Effector memory CD4-positive, alpha-beta T cell (primary cell): ENCODE measurements at regions not wholly inside any gene's neighbourhood (a gene's known extent, or its start where the extent isn't known, plus 50 kb on each side); places are given as distances from the start of the nearest gene placed in this dataset.

ENCODE experiments used
- DNase-seq, 3 donors: peaks; one replicate each; pipeline ENCODE4 v3.0.0-alpha.2; 2020
- H3K27ac ChIP-seq: 2 replicates; pipeline ENCODE4 v1.7.0; 2013; ENCODE audit warnings: mild to moderate bottlenecking, low read length, moderate library complexity; ENCODE audit not compliant: insufficient read depth, poor library complexity, severe bottlenecking
- H3K27me3 ChIP-seq: replicated peaks from 2 replicates; pipeline ENCODE4 v1.7.0; 2013; ENCODE audit warnings: mild to moderate bottlenecking, low read length; ENCODE audit not compliant: insufficient read depth, control insufficient read depth, poor library complexity, severe bottlenecking
- H3K36me3 ChIP-seq: 2 replicates; pipeline ENCODE4 v1.7.0; 2013; ENCODE audit warnings: mild to moderate bottlenecking, low read length, moderate library complexity; ENCODE audit not compliant: control insufficient read depth, insufficient read depth
- H3K4me1 ChIP-seq: 2 replicates; pipeline ENCODE4 v1.7.0; 2013; ENCODE audit warnings: low read length, mild to moderate bottlenecking; ENCODE audit not compliant: control insufficient read depth, insufficient read depth, poor library complexity, severe bottlenecking
- H3K4me3 ChIP-seq: 2 replicates; pipeline ENCODE4 v1.7.0; 2013; ENCODE audit warnings: low read length, low read depth, mild to moderate bottlenecking; ENCODE audit not compliant: insufficient read depth, poor library complexity, severe bottlenecking
- H3K9me3 ChIP-seq: 2 replicates; pipeline ENCODE4 v1.7.0; 2013; ENCODE audit warnings: mild to moderate bottlenecking, low read length, moderate library complexity; ENCODE audit not compliant: control insufficient read depth

DNA sequence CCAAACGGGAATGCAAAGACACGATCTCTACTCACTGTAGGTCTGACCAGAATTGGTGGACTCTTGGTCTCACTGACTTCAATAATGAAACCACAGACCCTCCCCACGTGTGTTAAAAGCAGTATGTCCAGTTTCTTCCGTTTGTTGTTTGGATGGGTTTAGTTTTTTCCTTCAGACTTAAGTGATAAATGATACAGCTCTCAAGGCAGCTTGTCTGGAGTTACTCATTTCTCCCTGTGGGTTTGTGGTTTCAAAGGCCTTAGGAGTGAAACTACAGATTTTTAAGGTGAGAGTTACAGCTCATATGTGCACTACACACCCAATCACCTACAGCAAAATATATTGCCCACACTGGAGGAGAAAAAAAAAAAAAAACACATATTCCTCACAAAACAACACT lies 86.7 kb upstream of the STMND1 start:
- H3K27ac ChIP-seq = no peak overlapping the region
- no peaks in the 10 kb centered on the region for H3K4me1 ChIP-seq
- no peak overlapping the region for H3K4me3 ChIP-seq
- H3K9me3 ChIP-seq = no peaks in the 10 kb centered on the region
- DNase-seq = no peak
- H3K27me3 ChIP-seq = peaks cover 2% of the 10 kb centered on the region
- no peaks in the 10 kb centered on the region for H3K36me3 ChIP-seq

DNA sequence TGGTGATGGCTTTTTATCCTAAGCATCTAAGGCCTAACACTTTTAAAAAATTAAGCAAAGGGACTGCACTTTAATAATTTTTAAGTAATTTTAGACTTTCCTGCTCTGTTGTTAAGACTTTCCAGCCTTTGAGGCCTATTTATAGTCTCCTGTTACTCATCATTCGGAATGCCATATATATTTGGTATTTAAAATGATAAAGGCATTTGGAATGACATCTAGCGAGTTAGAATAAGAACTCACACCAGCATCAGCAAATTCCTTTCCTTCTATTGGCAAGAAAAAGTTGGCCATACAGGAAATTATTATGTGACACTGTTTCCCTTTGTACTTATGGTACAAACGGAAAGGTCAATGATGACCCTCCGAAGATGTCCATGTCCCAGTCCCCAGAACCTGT lies 88.1 kb upstream of the STMND1 start:
- DNase-seq = no peak
- Histone ChIP-seq H3K36me3 (no peaks in the 10 kb centered on the region), H3K27ac (no peak overlapping the region), H3K9me3 (no peaks in the 10 kb centered on the region), H3K27me3 (peaks cover 2% of the 10 kb centered on the region), H3K4me1 (no peaks in the 10 kb centered on the region), H3K4me3 (no peak overlapping the region)

DNA sequence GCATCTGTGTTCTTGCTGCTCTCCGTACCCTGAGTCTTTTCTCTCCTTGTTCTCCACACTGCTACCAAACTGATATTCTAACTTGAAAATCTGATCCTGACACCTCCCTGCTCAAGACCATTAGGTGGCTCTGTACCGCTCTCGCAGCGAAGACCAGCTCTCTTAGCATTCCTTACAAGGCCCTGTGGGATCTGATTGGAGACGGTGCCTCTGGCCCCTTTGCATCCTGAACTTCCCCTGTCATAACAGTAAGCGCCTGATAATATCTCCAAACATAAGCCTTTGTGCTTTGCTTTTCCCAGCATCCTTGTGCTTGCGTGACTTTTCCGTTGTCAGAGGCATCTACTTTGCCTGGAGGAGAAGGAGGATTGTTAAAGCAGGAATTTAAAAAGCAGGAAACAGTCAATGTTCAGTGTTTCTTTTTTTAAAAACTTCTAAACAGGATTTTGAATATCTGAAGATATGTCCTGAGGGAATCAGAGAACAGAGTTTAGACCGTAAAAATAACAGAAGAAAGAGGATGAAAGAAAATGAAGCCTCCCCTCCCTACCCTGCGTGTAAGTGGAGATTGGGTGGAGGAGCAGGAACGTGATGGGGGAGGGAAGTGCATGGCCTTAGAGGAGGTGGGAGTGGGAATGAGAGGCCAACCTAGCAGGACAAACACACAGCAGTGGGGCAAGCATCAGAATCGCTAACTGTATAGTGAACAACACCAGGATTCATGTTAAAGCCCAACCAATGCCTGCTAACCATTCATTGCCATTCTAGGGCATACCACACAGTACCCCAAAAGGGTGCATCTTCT lies 89.2 kb upstream of the STMND1 start:
- H3K9me3 ChIP-seq = no peaks in the 10 kb centered on the region
- DNase-seq = no peak
- H3K27ac ChIP-seq = no peak overlapping the region
- H3K36me3 ChIP-seq = no peaks in the 10 kb centered on the region
- H3K27me3 ChIP-seq = peaks cover 2% of the 10 kb centered on the region
- H3K4me1 ChIP-seq = no peaks in the 10 kb centered on the region
- no peak overlapping the region for H3K4me3 ChIP-seq

DNA sequence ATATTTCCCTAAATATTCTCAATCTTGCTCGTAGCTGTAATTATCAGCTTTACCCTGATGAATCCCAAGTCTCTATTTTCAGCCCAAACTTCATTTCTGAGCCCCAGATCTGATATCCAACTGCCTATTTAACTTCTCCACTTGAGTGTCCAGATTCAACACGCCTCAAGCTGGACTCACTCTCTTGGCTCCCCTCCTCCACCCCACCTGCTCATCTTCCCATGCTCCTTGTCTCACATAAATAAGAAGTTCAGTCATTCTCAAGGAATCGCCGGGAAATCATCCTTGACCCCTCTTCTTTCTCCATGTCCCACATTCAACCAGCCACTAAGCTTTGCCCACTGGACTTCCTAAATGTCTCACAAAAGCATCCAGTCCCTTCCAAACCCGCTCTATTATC lies 89.9 kb upstream of the STMND1 start:
- Histone ChIP-seq H3K36me3 (no peaks in the 10 kb centered on the region), H3K4me1 (no peaks in the 10 kb centered on the region), H3K27me3 (peaks cover 2% of the 10 kb centered on the region), H3K9me3 (no peaks in the 10 kb centered on the region), H3K27ac (no peak overlapping the region), H3K4me3 (no peak overlapping the region)
- DNase-seq = no peak

DNA sequence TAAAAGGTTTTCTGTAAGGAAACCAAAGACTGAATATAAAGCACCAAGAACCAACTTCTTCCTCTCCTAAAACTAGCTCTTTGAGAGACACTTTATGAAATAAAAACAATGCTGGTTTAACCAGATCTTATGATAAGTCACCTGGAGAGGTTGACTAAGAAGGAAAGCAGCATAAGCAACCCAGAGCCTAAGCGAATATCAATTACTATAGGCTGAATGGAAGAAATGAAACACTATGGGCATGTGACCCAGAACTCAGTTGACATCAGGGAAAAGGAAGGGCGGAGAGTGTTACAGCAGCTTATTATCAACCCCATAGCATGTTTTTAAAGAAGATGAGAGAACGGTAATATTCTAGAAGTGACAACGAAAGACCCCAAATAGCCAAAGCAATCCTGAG lies 94.1 kb upstream of the STMND1 start:
- Histone ChIP-seq H3K27me3 (peaks cover 2% of the 10 kb centered on the region), H3K36me3 (no peaks in the 10 kb centered on the region), H3K9me3 (no peaks in the 10 kb centered on the region), H3K27ac (no peak overlapping the region), H3K4me1 (no peaks in the 10 kb centered on the region), H3K4me3 (no peak overlapping the region)
- no peak for DNase-seq

DNA sequence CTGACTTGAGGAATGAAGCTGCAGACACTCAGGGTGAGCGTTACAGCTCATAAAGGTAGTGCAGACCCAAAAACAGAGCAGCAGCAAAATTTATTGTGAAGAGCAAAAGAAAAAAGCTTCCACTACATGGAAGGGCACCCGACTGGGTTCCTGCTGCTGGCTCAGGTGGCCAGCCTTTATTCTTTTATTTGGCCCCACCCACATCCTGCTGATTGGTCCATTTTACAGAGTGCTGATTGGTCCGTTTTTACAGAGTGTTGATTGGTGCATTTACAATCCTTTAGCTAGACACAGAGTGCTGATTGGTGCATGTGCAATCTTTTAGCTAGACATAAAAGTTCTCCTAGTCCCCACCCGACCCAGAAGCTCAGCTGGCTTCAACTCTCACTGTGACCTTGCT lies 95.3 kb upstream of the STMND1 start:
- H3K36me3 ChIP-seq = no peaks in the 10 kb centered on the region
- H3K27ac ChIP-seq = no peak overlapping the region
- DNase-seq = no peak
- peaks cover 2% of the 10 kb centered on the region for H3K27me3 ChIP-seq
- H3K4me1 ChIP-seq = no peaks in the 10 kb centered on the region
- H3K4me3 ChIP-seq = no peak overlapping the region
- no peaks in the 10 kb centered on the region for H3K9me3 ChIP-seq

DNA sequence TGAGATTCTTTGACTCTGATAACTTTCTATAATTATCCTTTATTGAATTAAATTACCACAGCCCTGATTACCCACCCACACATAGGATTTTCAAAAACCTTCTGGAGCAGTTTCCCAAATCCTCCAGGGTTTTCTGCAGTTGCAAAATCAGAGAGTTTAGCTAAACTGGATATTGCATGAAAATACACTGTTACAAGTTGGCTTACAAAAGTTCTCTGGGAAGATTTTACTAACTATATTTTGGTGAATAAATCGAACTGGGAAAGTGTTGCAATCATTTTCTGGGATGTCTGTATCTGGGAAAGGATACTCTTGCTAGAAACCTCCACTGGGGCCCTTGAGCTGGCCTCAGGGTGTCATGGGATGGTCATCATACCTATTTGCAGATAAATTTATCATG lies 97.6 kb upstream of the STMND1 start:
- Histone ChIP-seq H3K4me1 (no peaks in the 10 kb centered on the region), H3K36me3 (no peaks in the 10 kb centered on the region), H3K4me3 (no peak overlapping the region), H3K27me3 (peaks cover 2% of the 10 kb centered on the region), H3K27ac (no peak overlapping the region), H3K9me3 (no peaks in the 10 kb centered on the region)
- DNase-seq = no peak

DNA sequence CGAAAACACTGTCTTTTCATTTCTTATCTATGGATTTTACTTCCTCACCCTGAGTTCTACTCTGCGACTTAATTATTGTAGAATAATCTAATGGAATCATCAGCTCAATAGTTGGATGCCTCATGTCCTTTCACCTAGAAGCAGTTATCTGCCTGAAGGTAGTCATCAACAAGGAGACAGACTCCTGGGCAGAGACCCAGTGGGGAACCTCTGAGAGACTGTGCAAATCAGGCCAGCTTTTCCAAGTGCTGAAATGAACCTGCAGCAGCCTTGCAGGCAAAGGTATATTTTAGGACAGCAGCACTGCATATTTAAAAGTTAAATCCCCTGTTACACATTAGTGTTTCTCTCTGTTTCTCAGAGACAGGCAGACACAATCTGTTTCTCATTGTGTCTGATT lies 99.7 kb upstream of the STMND1 start:
- Histone ChIP-seq H3K27ac (no peak overlapping the region), H3K27me3 (no peaks in the 10 kb centered on the region), H3K9me3 (no peaks in the 10 kb centered on the region), H3K36me3 (no peaks in the 10 kb centered on the region), H3K4me1 (no peaks in the 10 kb centered on the region), H3K4me3 (no peak overlapping the region)
- no peak for DNase-seq

DNA sequence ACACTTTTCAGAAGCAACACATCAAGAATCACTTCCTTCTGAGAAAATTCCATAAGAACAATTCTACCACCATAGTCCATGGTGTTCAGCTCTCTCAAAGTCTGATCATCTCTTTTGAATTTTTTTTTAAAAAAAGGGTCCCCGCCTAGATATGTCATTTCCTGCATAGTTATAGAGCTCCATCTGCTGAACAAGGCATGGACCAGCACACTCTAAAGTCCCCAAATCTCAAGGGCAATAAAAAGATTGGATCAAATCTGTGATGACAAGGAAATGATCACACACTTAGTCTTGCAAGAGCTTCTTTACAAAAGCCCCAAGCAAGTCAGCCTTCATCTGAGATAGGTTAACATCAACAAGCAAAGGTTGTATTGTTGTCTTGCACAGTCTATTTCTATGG lies 100.7 kb upstream of the STMND1 start:
- no peak for DNase-seq

DNA sequence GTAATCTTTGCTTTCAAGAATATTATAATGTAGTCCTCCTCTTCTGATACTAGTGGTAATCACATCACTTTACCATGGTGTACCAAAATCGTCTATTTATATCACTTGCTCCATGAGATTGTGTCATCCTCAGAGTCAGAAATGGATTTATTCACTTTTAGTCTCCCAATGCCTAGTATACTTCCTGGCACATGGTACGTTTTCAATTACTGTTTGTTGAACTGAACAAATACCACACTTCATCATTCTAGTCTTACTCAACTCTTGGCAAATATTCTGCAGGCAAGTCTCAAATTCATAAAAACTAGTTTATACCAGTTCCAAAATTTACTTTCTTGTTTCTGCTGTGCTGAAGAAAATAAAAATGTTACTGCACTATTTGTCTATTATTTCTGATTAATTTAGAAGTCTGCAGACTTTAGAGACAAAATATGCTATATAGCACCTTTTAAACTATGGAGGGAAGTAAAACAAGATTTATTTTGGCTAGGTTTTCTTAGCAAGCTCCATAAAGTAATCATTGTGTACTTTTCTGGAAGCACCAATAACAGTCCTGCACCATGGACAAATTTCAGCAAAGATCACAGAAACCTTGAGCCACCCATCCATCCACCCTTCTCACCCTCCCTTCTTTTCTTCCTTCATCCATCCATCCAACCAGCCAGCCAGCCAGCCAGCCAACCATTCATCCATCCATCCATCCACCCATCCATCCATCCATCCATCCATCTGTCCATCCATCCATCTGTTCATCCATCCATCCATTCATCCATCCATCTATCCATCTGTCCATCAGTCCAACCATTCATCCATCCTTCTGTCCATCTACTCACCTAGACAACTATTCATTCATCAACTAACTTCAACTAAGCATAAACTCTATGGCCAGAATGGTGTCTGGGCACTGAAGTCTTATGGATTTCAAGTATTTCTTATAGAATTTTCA lies 102.1 kb upstream of the STMND1 start:
- H3K27ac ChIP-seq = no peak overlapping the region
- no peaks in the 10 kb centered on the region for H3K36me3 ChIP-seq
- DNase-seq = no peak
- H3K27me3 ChIP-seq = no peaks in the 10 kb centered on the region
- no peaks in the 10 kb centered on the region for H3K9me3 ChIP-seq
- H3K4me3 ChIP-seq = no peak overlapping the region
- no peaks in the 10 kb centered on the region for H3K4me1 ChIP-seq

More for the DNA sequence above, 100.7 kb upstream of the STMND1 start:
- no peak overlapping the region for H3K27ac ChIP-seq
- no peaks in the 10 kb centered on the region for H3K36me3 ChIP-seq
- H3K4me3 ChIP-seq = no peak overlapping the region
- H3K4me1 ChIP-seq = no peaks in the 10 kb centered on the region
- H3K9me3 ChIP-seq = no peaks in the 10 kb centered on the region
- no peaks in the 10 kb centered on the region for H3K27me3 ChIP-seq
